Bone marrow (tissue), 2 donors: ENCODE measurements at regions not wholly inside any gene's neighbourhood (a gene's known extent, or its start where the extent isn't known, plus 50 kb on each side); places are given as distances from the start of the nearest gene placed in this dataset.

Experiments used
- DNase-seq, 2 donors: peaks; one replicate each; lab custom pipeline; 2025; lab: John Stamatoyannopoulos, UW

GRCh38 chr2:82316586-82316985 lies 2012.0 kb upstream of the LRRTM1 start:
- no peak for DNase-seq

- no peak for DNase-seq
Observed at GRCh38 chr2:82314836-82315472, 2010.4 kb upstream of the LRRTM1 start.

GRCh38 chr2:82307511-82307910 lies 2003.0 kb upstream of the LRRTM1 start:
- DNase-seq: no peak

GRCh38 chr2:82301506-82301905 lies 1997.0 kb upstream of the LRRTM1 start:
- no peak for DNase-seq

- no peak for DNase-seq
Observed at GRCh38 chr2:82289446-82289845, 1984.9 kb upstream of the LRRTM1 start.

- no peak for DNase-seq
Observed at GRCh38 chr2:82283075-82283474, 1978.5 kb upstream of the LRRTM1 start.

GRCh38 chr2:82282111-82282882 lies 1977.7 kb upstream of the LRRTM1 start:
- no peak for DNase-seq

- no peak for DNase-seq
Observed at GRCh38 chr2:82279367-82279766, 1974.8 kb upstream of the LRRTM1 start.

- DNase-seq: no peak
Observed at GRCh38 chr2:82278416-82278815, 1973.9 kb upstream of the LRRTM1 start.

- DNase-seq: no peak
Observed at GRCh38 chr2:82275599-82275998, 1971.0 kb upstream of the LRRTM1 start.

- DNase-seq: no peak
Observed at GRCh38 chr2:82268446-82268845, 1963.9 kb upstream of the LRRTM1 start.

- DNase-seq: no peak
Observed at GRCh38 chr2:82260521-82260920, 1956.0 kb upstream of the LRRTM1 start.

GRCh38 chr2:82259551-82259950 lies 1955.0 kb upstream of the LRRTM1 start:
- DNase-seq: no peak

- no peak for DNase-seq
Observed at GRCh38 chr2:82257796-82258555, 1953.4 kb upstream of the LRRTM1 start.

- no peak for DNase-seq
Observed at GRCh38 chr2:82256983-82257632, 1952.6 kb upstream of the LRRTM1 start.

- DNase-seq: no peak
Observed at GRCh38 chr2:82256288-82256687, 1951.7 kb upstream of the LRRTM1 start.

- no peak for DNase-seq
Observed at GRCh38 chr2:82254728-82255127, 1950.2 kb upstream of the LRRTM1 start.

GRCh38 chr2:82246220-82246775 lies 1941.7 kb upstream of the LRRTM1 start:
- DNase-seq: no peak

- DNase-seq: no peak
Observed at GRCh38 chr2:82239176-82239575, 1934.6 kb upstream of the LRRTM1 start.

GRCh38 chr2:82237994-82238662 lies 1933.6 kb upstream of the LRRTM1 start:
- DNase-seq: no peak

- no peak for DNase-seq
Observed at GRCh38 chr2:82234283-82234874, 1929.8 kb upstream of the LRRTM1 start.
